NT2/D1 (cell line): ENCODE measurements at regions not wholly inside any gene's neighbourhood (a gene's known extent, or its start where the extent isn't known, plus 50 kb on each side); places are given as distances from the start of the nearest gene placed in this dataset.

Experiments used
- SUZ12 ChIP-seq: IDR thresholded peaks from 2 replicates; pipeline ENCODE4 v1.6.1; 2011; ENCODE audit not compliant: insufficient read length, insufficient read depth; ENCODE audit errors: extremely low read depth
- YY1 ChIP-seq: IDR thresholded peaks from 2 replicates; pipeline ENCODE4 v1.6.1; 2011; ENCODE audit not compliant: insufficient read length, insufficient read depth
- ZNF274 ChIP-seq: IDR thresholded peaks from 2 replicates; pipeline ENCODE4 v1.6.1; 2011; ENCODE audit warnings: mild to moderate bottlenecking, low read depth, low read length

DNA sequence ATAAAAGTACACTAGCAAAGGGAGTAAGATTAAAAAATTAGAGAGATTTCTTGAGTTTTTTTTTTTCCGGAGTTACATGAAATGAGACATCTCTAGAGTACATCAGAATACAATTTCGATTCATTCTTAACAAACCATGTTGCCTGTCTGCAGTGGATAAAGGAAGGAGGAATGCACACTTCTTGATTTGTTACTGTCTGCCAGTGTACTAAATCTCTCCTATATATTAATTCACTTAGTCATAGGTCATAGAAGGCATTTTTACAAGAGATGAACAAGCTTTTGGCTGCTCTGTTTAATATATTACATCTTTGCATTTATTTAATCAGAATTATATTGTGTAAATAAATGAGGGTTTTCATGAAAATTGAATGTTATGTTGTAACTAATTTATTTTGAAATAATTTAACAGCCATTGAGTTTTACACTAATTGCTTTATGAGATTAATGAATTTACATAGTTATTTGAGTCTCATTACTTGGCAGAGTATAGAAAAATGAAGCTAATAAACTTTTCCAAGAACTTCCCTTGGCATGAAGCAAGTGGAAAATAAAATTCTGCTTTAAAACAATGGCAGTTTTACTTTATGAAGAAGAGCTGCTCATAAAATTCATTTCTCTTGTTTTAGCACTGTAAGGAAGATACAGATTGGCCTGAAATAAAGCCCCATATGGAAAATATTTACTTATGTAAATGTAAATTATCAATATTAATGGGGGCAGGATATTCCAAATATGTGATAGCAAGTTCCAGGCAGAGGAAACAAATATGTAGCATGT lies 1284.7 kb downstream of the BRINP3 start:
- TF ChIP-seq ZNF274 (no peak), YY1 (no peak), SUZ12 (no peak)
